ENCODE measurements at regions not wholly inside any gene's neighbourhood (a gene's known extent, or its start where the extent isn't known, plus 50 kb on each side); places are given as distances from the start of the nearest gene placed in this dataset.
"Not testable (repeated sequence)": the region's sequence is repeated elsewhere in the genome, so short reads cannot be mapped to it uniquely, and the experiment has no call there.

- H2AFZ ChIP-seq (ENCODE audit: low read depth) = no peak overlapping the region
- H3K9me3 ChIP-seq = no peaks in the 10 kb centered on the region
- WGBS (ENCODE audit: low lambda C conversion rate) = 58% methylated on average over 1 of the region's 1 CpG
- H3K9me2 ChIP-seq = no peaks in the 10 kb centered on the region
- H3F3A ChIP-seq (replicated peaks; ENCODE audit: insufficient read depth) = no peaks in the 10 kb centered on the region
- no peak for TF ChIP-seq NRF1 (IDR thresholded peaks at IDR 0.05; ENCODE audit: low read depth, low read length)
- TF ChIP-seq, protein P1, sequence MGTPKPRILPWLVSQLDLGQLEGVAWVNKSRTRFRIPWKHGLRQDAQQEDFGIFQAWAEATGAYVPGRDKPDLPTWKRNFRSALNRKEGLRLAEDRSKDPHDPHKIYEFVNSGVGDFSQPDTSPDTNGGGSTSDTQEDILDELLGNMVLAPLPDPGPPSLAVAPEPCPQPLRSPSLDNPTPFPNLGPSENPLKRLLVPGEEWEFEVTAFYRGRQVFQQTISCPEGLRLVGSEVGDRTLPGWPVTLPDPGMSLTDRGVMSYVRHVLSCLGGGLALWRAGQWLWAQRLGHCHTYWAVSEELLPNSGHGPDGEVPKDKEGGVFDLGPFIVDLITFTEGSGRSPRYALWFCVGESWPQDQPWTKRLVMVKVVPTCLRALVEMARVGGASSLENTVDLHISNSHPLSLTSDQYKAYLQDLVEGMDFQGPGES (IDR thresholded peaks at IDR 0.05; ENCODE audit: low read depth, low read length) = no peak
- TF ChIP-seq RAD21 (IDR thresholded peaks at IDR 0.05; ENCODE audit: low read length) = no peak
- TF ChIP-seq PBX3 (IDR thresholded peaks at IDR 0.05) = no peak
- TF ChIP-seq ZBTB33 (IDR thresholded peaks at IDR 0.05; ENCODE audit: borderline replicate concordance, low read depth) = no peak
- H3K27me3 ChIP-seq (ENCODE audit: insufficient read depth) = no peaks in the 10 kb centered on the region
- ChIA-PET CTCF (no interaction called here), POLR2A (no interaction called here)
- no peak overlapping the region for H3K4me2 ChIP-seq
- H3K4me1 ChIP-seq (ENCODE audit: control insufficient read depth in 1 of 2, insufficient read depth in 2 of 2, low read depth in 1 of 2, low read length in 1 of 2) = no peaks in the 10 kb centered on the region
- no peak overlapping the region for H3K27ac ChIP-seq (ENCODE audit: low read depth in 2 of 2, low read length in 1 of 2)
- H3K36me3 ChIP-seq (replicated peaks in 1 of 2; ENCODE audit: control insufficient read depth in 1 of 2, insufficient read depth in 2 of 2, low read length in 1 of 2) = no peaks in the 10 kb centered on the region
- H4K20me1 ChIP-seq (ENCODE audit: insufficient read depth) = no peaks in the 10 kb centered on the region
- DNase-seq = no peak
- no peaks in the 10 kb centered on the region; the same call in 1 of the 2 replicates for H3K79me2 ChIP-seq (ENCODE audit: insufficient read depth)
- H3K4me3 ChIP-seq (ENCODE audit: low read depth in 2 of 2, low read length in 1 of 2) = no peak overlapping the region
- no peak overlapping the region for H3K9ac ChIP-seq
These were observed 81.3 kb upstream of the MMS22L start for GRCh38 chr6:97364327-97364726.

GRCh38 chr6:97382071-97382470 is 99.1 kb upstream of the MMS22L start:
- DNase-seq; H3K27me3 ChIP-seq (ENCODE audit: insufficient read depth); H4K20me1 ChIP-seq (ENCODE audit: insufficient read depth); H3F3A ChIP-seq (replicated peaks; ENCODE audit: insufficient read depth); H3K36me3 ChIP-seq (replicated peaks in 1 of 2; ENCODE audit: control insufficient read depth in 1 of 2, insufficient read depth in 2 of 2, low read length in 1 of 2); H2AFZ ChIP-seq (ENCODE audit: low read depth); H3K27ac ChIP-seq (ENCODE audit: low read depth in 2 of 2, low read length in 1 of 2); POLR2A ChIA-PET; H3K9ac ChIP-seq; H3K79me2 ChIP-seq (ENCODE audit: insufficient read depth); H3K4me2 ChIP-seq; H3K9me2 ChIP-seq; CTCF ChIA-PET; H3K9me3 ChIP-seq; H3K4me1 ChIP-seq (ENCODE audit: control insufficient read depth in 1 of 2, insufficient read depth in 2 of 2, low read depth in 1 of 2, low read length in 1 of 2); H3K4me3 ChIP-seq (ENCODE audit: low read depth in 2 of 2, low read length in 1 of 2): not testable (repeated sequence)
- WGBS (ENCODE audit: low lambda C conversion rate) = 26% methylated on average over 2 of the region's 11 CpGs

- Histone ChIP-seq H3K4me3 (ENCODE audit: low read depth in 2 of 2, low read length in 1 of 2) (no peak overlapping the region), H3K36me3 (replicated peaks in 1 of 2; ENCODE audit: control insufficient read depth in 1 of 2, insufficient read depth in 2 of 2, low read length in 1 of 2) (no peaks in the 10 kb centered on the region), H2AFZ (ENCODE audit: low read depth) (no peak overlapping the region), H3K9ac (no peak overlapping the region), H3K9me2 (no peaks in the 10 kb centered on the region), H4K20me1 (ENCODE audit: insufficient read depth) (no peaks in the 10 kb centered on the region), H3K27me3 (ENCODE audit: insufficient read depth) (no peaks in the 10 kb centered on the region), H3K79me2 (ENCODE audit: insufficient read depth) (no peaks in the 10 kb centered on the region), H3K27ac (ENCODE audit: low read depth in 2 of 2, low read length in 1 of 2) (no peak overlapping the region), H3K4me1 (ENCODE audit: control insufficient read depth in 1 of 2, insufficient read depth in 2 of 2, low read depth in 1 of 2, low read length in 1 of 2) (no peaks in the 10 kb centered on the region; a peak in 1 of 4 replicates), H3K9me3 (no peaks in the 10 kb centered on the region), H3F3A (replicated peaks; ENCODE audit: insufficient read depth) (no peaks in the 10 kb centered on the region), H3K4me2 (no peak overlapping the region)
- no peak for DNase-seq
- ChIA-PET POLR2A (no interaction called here), CTCF (interaction anchor here (0.7 to 4.5 kb wide), 8 partner anchors 8 to 316 kb away, joined by 3 to 45 read pairs (median 6); no protein-coding TSS in a partner anchor)
- no peak for TF ChIP-seq PBX3 (IDR thresholded peaks at IDR 0.05)
- TF ChIP-seq RFX5 (IDR thresholded peaks at IDR 0.05; ENCODE audit: low read length) = no peak
- no peak for TF ChIP-seq POLR2AphosphoS5 (IDR thresholded peaks at IDR 0.05; ENCODE audit: low read depth, low read length)
- TF ChIP-seq RXRA (IDR thresholded peaks at IDR 0.05; ENCODE audit: borderline replicate concordance, low read depth) = no peak
- TF ChIP-seq, protein P2, sequence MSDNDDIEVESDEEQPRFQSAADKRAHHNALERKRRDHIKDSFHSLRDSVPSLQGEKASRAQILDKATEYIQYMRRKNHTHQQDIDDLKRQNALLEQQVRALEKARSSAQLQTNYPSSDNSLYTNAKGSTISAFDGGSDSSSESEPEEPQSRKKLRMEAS (IDR thresholded peaks at IDR 0.05; ENCODE audit: low read depth) = no peak
- no peak for TF ChIP-seq REST (IDR thresholded peaks at IDR 0.05; ENCODE audit: low read depth, low read length)
- TF ChIP-seq SIN3A (IDR thresholded peaks at IDR 0.05; ENCODE audit: borderline replicate concordance, low read depth, low read length) = no peak
- no peak for TF ChIP-seq MEF2A (IDR thresholded peaks at IDR 0.05; ENCODE audit: borderline replicate concordance, low read depth)
These were observed 109.7 kb upstream of the MMS22L start for GRCh38 chr6:97392735-97393134.
